H9 (cell line): ENCODE measurements at regions not wholly inside any gene's neighbourhood (a gene's known extent, or its start where the extent isn't known, plus 50 kb on each side); places are given as distances from the start of the nearest gene placed in this dataset.

ENCODE experiments used
- DNase-seq: peaks from one replicate; pipeline ENCODE4 v3.0.0-alpha.2; 2017
- H2AFZ ChIP-seq: one replicate; pipeline ENCODE4 v1.6.1; 2013; ENCODE audit warnings: mild to moderate bottlenecking, low read length, control low read depth, moderate library complexity
- H2AK5ac ChIP-seq: 2 replicates; pipeline ENCODE4 v1.6.1; 2013; ENCODE audit warnings: low read length, control low read depth, mixed read lengths; ENCODE audit not compliant: insufficient read length
- H2BK120ac ChIP-seq: one replicate; pipeline ENCODE4 v1.6.1; 2013; ENCODE audit warnings: low read depth, mild to moderate bottlenecking, low read length, control low read depth, inconsistent platforms; ENCODE audit not compliant: poor library complexity, severe bottlenecking
- H2BK12ac ChIP-seq: 2 replicates; pipeline ENCODE4 v1.6.1; 2013; ENCODE audit warnings: low read length, control low read depth, mixed read lengths, low read depth; ENCODE audit not compliant: insufficient read length
- H2BK15ac ChIP-seq: 2 replicates; pipeline ENCODE4 v1.6.1; 2013; ENCODE audit warnings: low read depth, low read length, control low read depth
- H2BK20ac ChIP-seq: one replicate; pipeline ENCODE4 v1.6.1; 2013; ENCODE audit warnings: low read depth, mild to moderate bottlenecking, low read length, control low read depth, inconsistent platforms; ENCODE audit not compliant: poor library complexity, severe bottlenecking
- H2BK5ac ChIP-seq: 2 replicates; pipeline ENCODE4 v1.6.1; 2013; ENCODE audit warnings: low read length, control low read depth, mixed read lengths; ENCODE audit not compliant: insufficient read length
- H3K14ac ChIP-seq: 2 replicates; pipeline ENCODE4 v1.6.1; 2013; ENCODE audit warnings: low read length, control low read depth; ENCODE audit not compliant: insufficient read depth
- H3K18ac ChIP-seq: 2 replicates; pipeline ENCODE4 v1.6.1; 2013; ENCODE audit warnings: low read depth, mild to moderate bottlenecking, mixed read lengths, low read length, control low read depth; ENCODE audit not compliant: insufficient read length
- H3K23ac ChIP-seq: 2 replicates; pipeline ENCODE4 v1.6.1; 2013; ENCODE audit warnings: low read length, control low read depth, mixed read lengths, low read depth; ENCODE audit not compliant: insufficient read length
- H3K23me2 ChIP-seq: 2 replicates; pipeline ENCODE4 v1.6.1; 2013; ENCODE audit warnings: low read depth, mild to moderate bottlenecking, mixed read lengths, low read length, control low read depth; ENCODE audit not compliant: insufficient read length, poor library complexity, severe bottlenecking
- H3K27ac ChIP-seq: 2 replicates; pipeline ENCODE4 v1.5.1; 2013; ENCODE audit warnings: low read length, control low read depth, mixed read lengths, low read depth; ENCODE audit not compliant: insufficient read length
- H3K27me3 ChIP-seq: 2 replicates; pipeline ENCODE4 v1.6.1; 2013; ENCODE audit warnings: low read length, control low read depth, inconsistent platforms; ENCODE audit not compliant: insufficient read depth
- H3K4ac ChIP-seq: 2 replicates; pipeline ENCODE4 v1.6.1; 2013; ENCODE audit warnings: low read depth, mild to moderate bottlenecking, control low read depth, inconsistent platforms, low read length, moderate library complexity
- H3K4me1 ChIP-seq: 2 replicates; pipeline ENCODE4 v1.6.1; 2013; ENCODE audit warnings: low read length, control low read depth, inconsistent platforms; ENCODE audit not compliant: insufficient read depth
- H3K4me2 ChIP-seq: 2 replicates; pipeline ENCODE4 v1.6.1; 2013; ENCODE audit warnings: low read length, control low read depth, mixed read lengths; ENCODE audit not compliant: insufficient read length, insufficient read depth
- H3K56ac ChIP-seq: 2 replicates; pipeline ENCODE4 v1.6.1; 2013; ENCODE audit warnings: low read depth, mild to moderate bottlenecking, mixed read lengths, low read length, control low read depth; ENCODE audit not compliant: insufficient read length
- H3K79me1 ChIP-seq: 2 replicates; pipeline ENCODE4 v1.6.1; 2013; ENCODE audit warnings: low read depth, mild to moderate bottlenecking, moderate library complexity, low read length, control low read depth, inconsistent platforms; ENCODE audit not compliant: insufficient read depth, poor library complexity, severe bottlenecking
- H3K79me2 ChIP-seq: 2 replicates; pipeline ENCODE4 v1.6.1; 2013; ENCODE audit warnings: low read length, control low read depth, inconsistent platforms; ENCODE audit not compliant: insufficient read depth
- H3K9ac ChIP-seq: 2 replicates; pipeline ENCODE4 v1.6.1; 2013; ENCODE audit warnings: low read length, control low read depth, mixed read lengths; ENCODE audit not compliant: insufficient read length; ENCODE audit errors: extremely low read depth
- H3K9me3 ChIP-seq: one replicate; pipeline ENCODE4 v1.6.1; 2013; ENCODE audit warnings: low read depth, low read length, inconsistent platforms; ENCODE audit not compliant: control insufficient read depth
- H3T11ph ChIP-seq: one replicate; pipeline ENCODE4 v1.6.1; 2013; ENCODE audit warnings: mild to moderate bottlenecking, low read length, control low read depth, inconsistent platforms
- H4K20me1 ChIP-seq: one replicate; pipeline ENCODE4 v1.6.1; 2013; ENCODE audit not compliant: control insufficient read depth, insufficient read length, insufficient read depth
- H4K5ac ChIP-seq: 2 replicates; pipeline ENCODE4 v1.6.1; 2013; ENCODE audit warnings: low read depth, mild to moderate bottlenecking, mixed read lengths, low read length, control low read depth; ENCODE audit not compliant: insufficient read length
- H4K8ac ChIP-seq: replicated peaks from 2 replicates; pipeline ENCODE4 v1.6.1; 2013; ENCODE audit warnings: low read length, control low read depth, mixed read lengths, low read depth; ENCODE audit not compliant: insufficient read length
- H4K91ac ChIP-seq: 2 replicates; pipeline ENCODE4 v1.6.1; 2013; ENCODE audit warnings: low read depth, mild to moderate bottlenecking, moderate library complexity, mixed read lengths, low read length, control low read depth; ENCODE audit not compliant: insufficient read length
- H3K27ac Mint-ChIP-seq, 3 experiments: 2 replicates in 2 of 3; 3 replicates in 1 of 3; pipeline ENCODE4 v1.8.0; 2020 to 2021; ENCODE audit warnings: mixed read lengths in 3 of 3, mild to moderate bottlenecking in 1 of 3, moderate library complexity in 1 of 3
- H3K27me3 Mint-ChIP-seq: 2 replicates; pipeline ENCODE4 v1.8.0; 2021; ENCODE audit warnings: low read depth, mild to moderate bottlenecking, moderate library complexity, mixed read lengths
- H3K36me3 Mint-ChIP-seq, 3 experiments: 2 replicates in 2 of 3; 3 replicates in 1 of 3; pipeline ENCODE4 v1.8.0; 2020 to 2021; ENCODE audit warnings: low read depth in 3 of 3, mixed read lengths in 3 of 3; ENCODE audit not compliant: insufficient read depth in 1 of 3
- H3K4me1 Mint-ChIP-seq, 2 experiments: 2 replicates each; pipeline ENCODE4 v1.8.0; 2020; ENCODE audit warnings: mixed read lengths in 2 of 2
- H3K4me3 Mint-ChIP-seq, 2 experiments: 2 replicates in 1 of 2; 3 replicates in 1 of 2; pipeline ENCODE4 v1.8.0; 2020 to 2021; ENCODE audit warnings: mild to moderate bottlenecking in 2 of 2, mixed read lengths in 2 of 2, moderate library complexity in 1 of 2
- H3K9me3 Mint-ChIP-seq, 2 experiments: 2 replicates in 1 of 2; 3 replicates in 1 of 2; pipeline ENCODE4 v1.8.0; 2020; ENCODE audit warnings: mild to moderate bottlenecking in 2 of 2, mixed read lengths in 2 of 2, moderate library complexity in 1 of 2
- CTCF ChIP-seq: fragments of 200-600 bp; sonication (generic); conservative IDR thresholded peaks from 3 replicates; pipeline ENCODE4 v1.8.0; 2021; ENCODE audit warnings: antibody characterized with exemption, mild to moderate bottlenecking
- WGBS: extraction: QIAGEN DNeasy Blood & Tissue Kit; methylation state at CpG from one replicate; pipeline ENCODE4 v1.1.7; 2013; ENCODE audit warnings: missing lambda C conversion rate, low lambda C conversion rate, mixed read lengths; ENCODE audit not compliant: insufficient read length; ENCODE audit errors: extremely low coverage; 5-methylcytosine and 5-hydroxymethylcytosine counted together

GRCh38 chr4:126859314-126859713 lies 773.4 kb upstream of the INTU start:
- Histone ChIP-seq H4K8ac (no peak overlapping the region), H3K79me2 (no peaks in the 10 kb centered on the region), H3K4me1 (no peaks in the 10 kb centered on the region), H4K20me1 (no peaks in the 10 kb centered on the region), H2AFZ (no peak overlapping the region), H4K91ac (no peak overlapping the region), H3K9me3 (no peaks in the 10 kb centered on the region), H2BK12ac (no peak overlapping the region), H3K23ac (no peak overlapping the region), H3K56ac (no peak overlapping the region), H3K4ac (no peak overlapping the region), H3K79me1 (no peaks in the 10 kb centered on the region), H3K14ac (no peak overlapping the region), H2BK20ac (no peak overlapping the region), H3K27ac (no peak overlapping the region), H2BK15ac (no peak overlapping the region), H3K9ac (no peak overlapping the region), H3K4me2 (no peak overlapping the region), H3K23me2 (no peaks in the 10 kb centered on the region), H4K5ac (no peak overlapping the region), H3K18ac (no peak overlapping the region), H3T11ph (no peak overlapping the region), H2BK120ac (no peak overlapping the region), H3K27me3 (no peaks in the 10 kb centered on the region), H2AK5ac (no peak overlapping the region), H2BK5ac (no peak overlapping the region)
- TF ChIP-seq CTCF: no peak
- H3K4me3 Mint-ChIP-seq: no peak overlapping the region
- peaks cover 2 to 8% of the 10 kb centered on the region in 2 experiments; a peak in 2 of 5 replicates for H3K9me3 Mint-ChIP-seq
- no peaks in the 10 kb centered on the region for H3K4me1 Mint-ChIP-seq
- H3K27me3 Mint-ChIP-seq: no peaks in the 10 kb centered on the region
- H3K36me3 Mint-ChIP-seq: no peaks in the 10 kb centered on the region; a peak in 1 of 7 replicates
- no CpG with 5 or more reads among the region's 2 CpGs for WGBS
- no peak for DNase-seq
- no peak overlapping the region for H3K27ac Mint-ChIP-seq
